SIG-M5 (cell line): ENCODE measurements at regions not wholly inside any gene's neighbourhood (a gene's known extent, or its start where the extent isn't known, plus 50 kb on each side); places are given as distances from the start of the nearest gene placed in this dataset.
"Not testable (repeated sequence)": the region's sequence is repeated elsewhere in the genome, so short reads cannot be mapped to it uniquely, and the experiment has no call there.

ENCODE experiments used
- DNase-seq: peaks from one replicate; lab custom pipeline; 2025; lab: John Stamatoyannopoulos, UW

- DNase-seq: no peak
Observed at GRCh38 chr21:19998453-19998852, 999.8 kb upstream of the NCAM2 start.

- DNase-seq: peak; percentile 72
Observed at GRCh38 chr21:19999369-20000272, 998.6 kb upstream of the NCAM2 start.

- DNase-seq: no peak
Observed at GRCh38 chr21:20004367-20004766, 993.8 kb upstream of the NCAM2 start.

GRCh38 chr21:20010691-20011200, 987.5 kb upstream of the NCAM2 start:
- no peak for DNase-seq

- no peak for DNase-seq
Observed at GRCh38 chr21:20013851-20014250, 984.4 kb upstream of the NCAM2 start.

GRCh38 chr21:20016435-20017005, 981.7 kb upstream of the NCAM2 start:
- no peak for DNase-seq

- DNase-seq: no peak
Observed at GRCh38 chr21:20020026-20020425, 978.2 kb upstream of the NCAM2 start.

GRCh38 chr21:20023193-20023592, 975.0 kb upstream of the NCAM2 start:
- DNase-seq: no peak

GRCh38 chr21:20024741-20025140, 973.5 kb upstream of the NCAM2 start:
- DNase-seq: no peak

GRCh38 chr21:20026543-20026942, 971.7 kb upstream of the NCAM2 start:
- DNase-seq: no peak

- DNase-seq: no peak
Observed at GRCh38 chr21:20030390-20030789, 967.8 kb upstream of the NCAM2 start.

GRCh38 chr21:20031807-20032206, 966.4 kb upstream of the NCAM2 start:
- DNase-seq: no peak

- DNase-seq: no peak
Observed at GRCh38 chr21:20040768-20041167, 957.4 kb upstream of the NCAM2 start.

- no peak for DNase-seq
Observed at GRCh38 chr21:20045197-20045596, 953.0 kb upstream of the NCAM2 start.

- DNase-seq: not testable (repeated sequence)
Observed at GRCh38 chr21:20048130-20048837, 949.9 kb upstream of the NCAM2 start.

- no peak for DNase-seq
Observed at GRCh38 chr21:20083336-20083735, 914.9 kb upstream of the NCAM2 start.

- no peak for DNase-seq
Observed at GRCh38 chr21:20083925-20084324, 914.3 kb upstream of the NCAM2 start.

GRCh38 chr21:20086508-20086907, 911.7 kb upstream of the NCAM2 start:
- no peak for DNase-seq

GRCh38 chr21:20106368-20106767, 891.8 kb upstream of the NCAM2 start:
- DNase-seq: no peak

GRCh38 chr21:20108016-20108415, 890.2 kb upstream of the NCAM2 start:
- no peak for DNase-seq

GRCh38 chr21:20108976-20109540, 889.2 kb upstream of the NCAM2 start:
- no peak for DNase-seq

- no peak for DNase-seq
Observed at GRCh38 chr21:20110368-20110767, 887.8 kb upstream of the NCAM2 start.
